GM18907 (cell line): ENCODE measurements at regions not wholly inside any gene's neighbourhood (a gene's known extent, or its start where the extent isn't known, plus 50 kb on each side); places are given as distances from the start of the nearest gene placed in this dataset.
"Not testable (repeated sequence)": the region's sequence is repeated elsewhere in the genome, so short reads cannot be mapped to it uniquely, and the experiment has no call there.

Experiments used
- ATAC-seq: cut with Tn5 transposase; IDR thresholded peaks from one replicate; pipeline ENCODE4 v1.9.1; 2021; ENCODE audit warnings: mild to moderate bottlenecking, moderate library complexity; ENCODE audit not compliant: unreplicated experiment

- no peak for ATAC-seq
Observed at GRCh38 chr5:60131504-60131903, 238.0 kb upstream of the PDE4D start.

- ATAC-seq = no peak
Observed at GRCh38 chr5:60125636-60126035, 232.1 kb upstream of the PDE4D start.

- ATAC-seq = no peak
Observed at GRCh38 chr5:60102961-60103693, 209.6 kb upstream of the PDE4D start.

- no peak for ATAC-seq
Observed at GRCh38 chr5:60101573-60101972, 208.0 kb upstream of the PDE4D start.

GRCh38 chr5:60092671-60093422, 199.3 kb upstream of the PDE4D start:
- ATAC-seq = no peak

- ATAC-seq = no peak
Observed at GRCh38 chr5:60086583-60086982, 193.1 kb upstream of the PDE4D start.

GRCh38 chr5:60084226-60084625, 190.7 kb upstream of the PDE4D start:
- no peak for ATAC-seq

GRCh38 chr5:60077292-60077691, 183.8 kb upstream of the PDE4D start:
- ATAC-seq = no peak

GRCh38 chr5:60076746-60077145, 183.2 kb upstream of the PDE4D start:
- ATAC-seq = no peak

- ATAC-seq = no peak
Observed at GRCh38 chr5:60066502-60066901, 173.0 kb upstream of the PDE4D start.

- no peak for ATAC-seq
Observed at GRCh38 chr5:60060389-60060788, 166.9 kb upstream of the PDE4D start.

- no peak for ATAC-seq
Observed at GRCh38 chr5:60056191-60056590, 162.7 kb upstream of the PDE4D start.

GRCh38 chr5:60055168-60055567, 161.6 kb upstream of the PDE4D start:
- no peak for ATAC-seq

- not testable (repeated sequence) for ATAC-seq
Observed at GRCh38 chr5:60041996-60042664, 148.6 kb upstream of the PDE4D start.

GRCh38 chr5:60041508-60041907, 148.0 kb upstream of the PDE4D start:
- not testable (repeated sequence) for ATAC-seq

- no peak for ATAC-seq
Observed at GRCh38 chr5:60036192-60036938, 142.8 kb upstream of the PDE4D start.

GRCh38 chr5:60026161-60026560, 132.6 kb upstream of the PDE4D start:
- no peak for ATAC-seq

- no peak for ATAC-seq
Observed at GRCh38 chr5:60024104-60024503, 130.6 kb upstream of the PDE4D start.

GRCh38 chr5:60023255-60023654, 129.7 kb upstream of the PDE4D start:
- ATAC-seq = no peak

GRCh38 chr5:60020457-60020856, 126.9 kb upstream of the PDE4D start:
- ATAC-seq = no peak

GRCh38 chr5:60018960-60019359, 125.4 kb upstream of the PDE4D start:
- ATAC-seq = not testable (repeated sequence)
